GM12864 (cell line): ENCODE measurements at regions not wholly inside any gene's neighbourhood (a gene's known extent, or its start where the extent isn't known, plus 50 kb on each side); places are given as distances from the start of the nearest gene placed in this dataset.
"Not testable (repeated sequence)": the region's sequence is repeated elsewhere in the genome, so short reads cannot be mapped to it uniquely, and the experiment has no call there.

ENCODE experiments used
- DNase-seq: peaks from one replicate; pipeline ENCODE4 v3.0.0-alpha.2; 2011; ENCODE audit warnings: low read depth
- H3K4me3 ChIP-seq: 2 replicates; pipeline ENCODE4 v1.5.1; 2011; ENCODE audit warnings: mild to moderate bottlenecking, low read depth, low read length, control low read depth
- TF ChIP-seq, protein P1 (sequence below): IDR thresholded peaks from 2 replicates; pipeline ENCODE4 v1.5.1; 2011; ENCODE audit warnings: low read depth, mild to moderate bottlenecking, moderate library complexity, low read length, control low read depth, inconsistent platforms; ENCODE audit errors: missing control alignments

DNA sequence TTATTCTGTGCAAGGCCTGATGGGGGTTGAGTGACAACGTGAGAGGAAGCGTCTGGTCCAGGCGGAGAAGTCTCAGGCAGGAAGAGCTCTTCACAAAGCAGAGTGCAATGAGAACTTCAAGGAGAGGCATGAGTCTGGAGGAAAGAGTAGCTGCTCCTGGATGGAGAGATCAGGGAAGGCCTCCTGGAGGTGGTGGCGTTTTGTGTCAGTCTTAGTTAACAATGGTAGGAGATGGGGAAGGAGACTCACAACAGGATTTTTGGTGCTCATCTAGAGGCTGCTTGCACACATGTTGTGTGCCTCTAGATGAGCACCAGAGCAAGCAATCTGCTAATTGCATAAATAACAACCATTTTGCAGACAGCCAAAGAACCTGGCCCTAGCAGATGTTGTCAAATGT, 442.8 kb upstream of the PODXL start:
- no peak for DNase-seq
- TF ChIP-seq, protein P1, sequence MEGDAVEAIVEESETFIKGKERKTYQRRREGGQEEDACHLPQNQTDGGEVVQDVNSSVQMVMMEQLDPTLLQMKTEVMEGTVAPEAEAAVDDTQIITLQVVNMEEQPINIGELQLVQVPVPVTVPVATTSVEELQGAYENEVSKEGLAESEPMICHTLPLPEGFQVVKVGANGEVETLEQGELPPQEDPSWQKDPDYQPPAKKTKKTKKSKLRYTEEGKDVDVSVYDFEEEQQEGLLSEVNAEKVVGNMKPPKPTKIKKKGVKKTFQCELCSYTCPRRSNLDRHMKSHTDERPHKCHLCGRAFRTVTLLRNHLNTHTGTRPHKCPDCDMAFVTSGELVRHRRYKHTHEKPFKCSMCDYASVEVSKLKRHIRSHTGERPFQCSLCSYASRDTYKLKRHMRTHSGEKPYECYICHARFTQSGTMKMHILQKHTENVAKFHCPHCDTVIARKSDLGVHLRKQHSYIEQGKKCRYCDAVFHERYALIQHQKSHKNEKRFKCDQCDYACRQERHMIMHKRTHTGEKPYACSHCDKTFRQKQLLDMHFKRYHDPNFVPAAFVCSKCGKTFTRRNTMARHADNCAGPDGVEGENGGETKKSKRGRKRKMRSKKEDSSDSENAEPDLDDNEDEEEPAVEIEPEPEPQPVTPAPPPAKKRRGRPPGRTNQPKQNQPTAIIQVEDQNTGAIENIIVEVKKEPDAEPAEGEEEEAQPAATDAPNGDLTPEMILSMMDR: no peak

DNA sequence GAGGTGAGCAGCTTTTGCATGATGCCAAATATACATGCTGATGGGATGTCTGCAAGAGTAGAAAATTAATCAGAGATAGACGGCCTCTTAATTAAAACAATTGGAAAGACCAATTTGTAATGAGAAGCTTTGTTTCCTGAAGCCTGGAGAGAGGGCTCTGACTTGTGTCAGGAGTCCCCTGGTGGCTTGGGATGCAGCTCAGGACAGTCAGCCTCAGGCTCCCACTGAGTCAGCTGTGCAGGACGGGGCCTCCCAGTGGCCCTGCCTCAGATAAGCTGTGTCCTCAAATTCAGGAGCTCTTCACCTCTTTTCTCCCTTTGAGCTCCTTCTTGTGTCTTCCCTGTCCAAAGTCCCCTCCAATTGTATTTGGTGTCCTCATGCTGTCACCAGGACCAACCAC, 438.9 kb upstream of the PODXL start:
- H3K4me3 ChIP-seq: no peak overlapping the region
- TF ChIP-seq, protein P1: no peak
- DNase-seq: no peak

More for the DNA sequence above, 442.8 kb upstream of the PODXL start:
- no peak overlapping the region for H3K4me3 ChIP-seq

DNA sequence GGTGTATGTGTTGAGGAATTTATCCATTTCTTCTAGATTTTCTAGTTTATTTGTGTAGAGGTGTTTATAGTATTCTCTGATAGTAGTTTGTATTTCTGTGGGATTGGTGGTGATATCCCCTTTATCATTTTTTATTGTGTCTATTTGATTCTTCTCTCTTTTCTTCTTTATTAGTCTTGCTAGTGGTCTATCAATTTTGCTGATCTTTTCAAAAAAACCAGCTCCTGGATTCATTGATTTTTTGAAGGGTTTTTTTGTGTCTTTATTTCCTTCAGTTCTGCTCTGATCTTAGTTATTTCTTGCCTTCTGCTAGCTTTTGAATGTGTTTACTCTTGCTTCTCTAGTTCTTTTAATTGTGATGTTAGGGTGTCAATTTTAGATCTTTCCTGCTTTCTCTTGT, 424.6 kb upstream of the PODXL start:
- not testable (repeated sequence) for H3K4me3 ChIP-seq, DNase-seq

DNA sequence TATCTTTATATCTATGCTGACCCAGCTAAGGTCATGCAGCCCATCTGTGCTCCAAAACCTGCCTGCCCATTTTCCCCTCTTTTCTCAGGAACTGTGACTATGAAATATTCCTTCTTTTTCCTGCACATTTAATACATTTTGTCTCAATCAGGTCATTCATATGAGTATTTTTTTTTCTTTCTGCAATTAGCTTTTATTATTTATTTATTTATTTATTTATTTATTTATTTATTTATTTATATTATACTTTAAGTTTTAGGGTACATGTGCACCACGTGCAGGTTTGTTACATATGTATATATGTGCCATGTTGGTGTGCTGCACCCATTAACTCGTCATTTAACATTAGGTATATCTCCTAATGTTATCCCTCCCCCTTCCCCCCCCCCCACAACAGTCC, 421.7 kb upstream of the PODXL start:
- DNase-seq, H3K4me3 ChIP-seq: not testable (repeated sequence)

DNA sequence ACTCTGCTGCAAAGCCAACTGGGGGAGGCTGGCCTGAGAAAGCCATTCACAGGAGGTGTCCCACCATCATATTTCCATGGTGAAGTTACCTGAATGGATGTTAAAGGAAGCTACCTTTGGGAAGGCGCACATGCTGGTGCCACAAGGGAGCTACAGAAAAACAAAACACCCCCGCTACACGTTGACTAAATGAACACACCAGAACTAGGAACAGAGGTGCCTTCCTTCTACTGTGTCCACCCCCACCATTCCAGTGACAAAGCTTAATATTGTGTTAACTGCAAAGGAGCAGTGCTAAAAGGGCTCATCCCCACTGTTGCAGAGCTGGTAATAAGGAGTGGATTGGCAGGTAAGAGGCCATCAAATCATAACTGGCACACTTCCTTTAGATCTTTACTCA, 420.0 kb upstream of the PODXL start:
- H3K4me3 ChIP-seq: no peak overlapping the region
- TF ChIP-seq, protein P1: no peak
- DNase-seq: no peak

DNA sequence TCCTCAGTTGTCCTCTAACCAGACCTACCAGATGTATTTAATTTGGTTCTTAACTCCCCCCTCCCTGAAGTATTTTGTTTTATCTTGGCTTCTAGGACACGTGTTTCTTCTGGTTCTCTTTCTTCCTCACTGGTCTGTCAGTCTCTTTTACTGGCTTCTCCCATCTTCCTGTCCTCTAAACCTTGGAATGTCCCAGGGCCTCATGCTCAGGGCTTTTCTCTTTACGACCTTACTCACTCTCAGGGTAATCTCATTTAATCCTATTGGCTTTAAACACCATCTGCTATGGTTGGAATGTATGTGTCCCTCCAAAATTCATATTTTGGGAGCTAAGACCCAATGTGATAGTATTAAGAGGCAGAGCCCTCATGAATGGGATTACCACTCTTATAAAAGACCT, 418.2 kb upstream of the PODXL start:
- no peak overlapping the region for H3K4me3 ChIP-seq
- DNase-seq: no peak
- TF ChIP-seq, protein P1: no peak

DNA sequence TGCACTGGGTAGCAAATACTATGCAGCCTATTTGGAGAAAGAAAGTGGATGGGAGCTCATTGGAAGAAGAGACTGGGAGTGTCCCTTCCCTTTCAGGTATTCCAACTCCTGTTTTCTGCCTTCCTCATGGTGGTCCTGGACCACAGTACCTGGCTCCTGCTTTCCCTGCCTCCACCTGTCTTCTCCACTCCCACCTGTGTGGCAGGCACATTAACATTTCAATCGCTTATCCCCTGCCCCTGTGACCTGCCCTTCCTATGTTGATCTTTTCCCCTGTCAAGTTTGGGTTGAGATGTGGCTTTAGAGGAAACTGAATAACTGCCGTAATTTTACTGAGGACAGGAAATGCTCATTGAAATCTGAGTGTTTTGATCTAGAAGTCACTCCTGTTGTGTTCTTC, 415.8 kb upstream of the PODXL start:
- DNase-seq: no peak
- TF ChIP-seq, protein P1: no peak
- H3K4me3 ChIP-seq: no peak overlapping the region

DNA sequence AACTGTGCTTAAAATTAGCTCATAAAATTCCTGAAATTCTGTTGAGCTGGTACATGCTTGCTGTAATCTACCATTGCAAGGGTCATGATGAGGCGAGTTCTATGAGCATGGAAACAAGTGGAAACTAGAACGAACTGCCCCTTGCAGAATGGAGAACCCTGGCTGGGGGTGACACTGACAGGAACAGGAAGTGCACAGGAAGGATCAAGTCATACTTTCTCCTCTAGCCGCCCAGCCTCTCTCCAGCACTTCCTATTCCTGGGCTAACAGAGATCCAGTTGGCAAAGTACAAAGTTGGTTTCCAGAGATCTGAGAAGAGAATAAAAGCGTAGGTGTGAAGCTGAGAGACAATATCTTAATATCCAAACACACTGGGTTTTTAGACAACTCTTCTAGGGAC, 414.2 kb upstream of the PODXL start:
- H3K4me3 ChIP-seq: no peak overlapping the region
- no peak for DNase-seq
- TF ChIP-seq, protein P1: no peak
